NCI-H1436 (cell line): ENCODE measurements at regions not wholly inside any gene's neighbourhood (a gene's known extent, or its start where the extent isn't known, plus 50 kb on each side); places are given as distances from the start of the nearest gene placed in this dataset.

Experiments used
- DNase-seq: peaks from one replicate; lab custom pipeline; 2025; lab: John Stamatoyannopoulos, UW

GRCh38 chr10:120960725-120961124 lies 109.6 kb downstream of the WDR11 start:
- DNase-seq = no peak

DNA sequence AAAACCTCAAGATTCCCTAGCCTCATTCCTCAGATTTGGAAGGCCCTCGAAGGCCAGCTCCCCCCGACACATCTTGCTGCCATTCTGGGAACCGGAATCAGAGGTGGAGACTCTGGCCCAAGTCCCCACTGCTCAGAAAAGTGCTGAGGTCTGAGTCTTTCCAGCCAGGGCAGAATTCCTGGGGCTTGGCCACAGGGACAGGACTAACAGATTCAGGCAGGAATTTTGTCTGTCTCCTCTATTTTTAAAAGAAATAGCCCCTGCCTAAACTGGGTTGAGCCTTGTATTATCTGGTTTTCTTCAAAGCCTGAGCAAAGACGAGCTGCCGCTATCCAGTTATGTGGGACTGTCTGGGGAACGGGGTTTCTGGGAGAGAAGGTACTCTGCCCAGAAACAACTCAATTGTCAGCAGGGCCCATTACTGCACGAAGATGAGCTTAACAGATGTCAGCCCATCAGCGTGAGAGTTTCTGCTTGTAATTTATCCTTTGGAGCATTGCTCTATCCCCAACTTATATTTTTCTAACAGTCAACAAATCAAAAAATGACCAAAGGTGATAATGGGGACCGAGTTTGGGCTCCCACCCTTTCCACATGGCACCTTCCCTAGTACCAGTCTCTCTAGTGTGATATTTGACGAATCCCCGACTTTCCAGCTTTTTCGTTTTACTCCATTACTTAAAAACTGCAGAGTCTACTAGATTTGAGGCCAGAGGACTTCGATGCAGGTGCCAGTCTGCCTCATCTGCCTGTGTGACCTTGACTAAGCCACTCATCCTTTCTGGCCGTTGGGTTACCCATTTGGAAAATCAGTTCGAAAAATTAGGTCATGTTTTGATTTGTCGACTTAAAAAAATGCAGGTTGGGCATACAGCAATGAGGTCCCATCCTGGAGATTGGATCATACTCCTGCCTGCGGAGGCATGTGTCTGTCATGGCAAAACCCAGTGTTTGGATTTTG lies 110.9 kb downstream of the WDR11 start:
- DNase-seq = no peak

DNA sequence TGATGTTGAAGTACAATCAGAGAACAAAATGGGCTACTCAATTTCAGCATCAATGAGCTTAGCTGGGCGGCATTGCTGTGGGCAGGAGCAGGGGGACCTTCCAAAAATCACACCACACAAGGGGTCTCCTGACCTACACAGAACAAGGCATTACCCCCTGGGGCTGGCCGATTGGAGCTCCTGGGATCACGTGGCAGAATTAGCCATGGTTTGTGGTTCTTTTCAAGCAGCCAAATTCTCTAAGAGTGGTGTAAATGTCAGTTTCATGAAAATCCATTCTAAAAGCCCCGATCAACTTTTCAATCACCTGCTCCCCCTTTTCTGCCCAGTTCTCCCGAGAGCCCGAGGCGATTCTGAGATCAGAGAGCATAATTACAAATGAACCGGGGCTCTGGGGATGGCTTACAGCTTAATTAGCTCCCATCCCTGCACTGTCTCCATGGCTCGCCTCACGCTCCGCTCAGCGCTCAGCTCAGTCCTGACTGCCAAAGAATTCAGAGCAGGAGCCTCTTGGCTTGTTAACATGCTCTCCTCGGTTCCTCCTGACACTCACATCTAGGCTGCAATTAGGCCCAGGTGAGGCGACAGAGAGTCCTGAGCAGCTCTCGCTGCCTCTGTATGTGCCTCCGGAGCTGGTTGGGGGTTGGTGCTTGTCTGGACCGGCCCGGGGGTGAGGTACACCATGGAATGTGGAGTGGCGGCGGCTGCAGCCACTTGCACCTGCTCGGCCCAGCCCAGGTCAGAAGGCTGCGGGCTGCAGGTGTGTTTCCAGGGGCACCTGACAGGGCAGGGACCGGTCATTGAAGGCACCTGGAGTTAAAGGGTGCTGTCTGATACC lies 111.8 kb downstream of the WDR11 start:
- DNase-seq = peak; percentile 2

- no peak for DNase-seq
Observed at GRCh38 chr10:120963594-120964220, 112.5 kb downstream of the WDR11 start.

GRCh38 chr10:120966657-120967045 lies 115.5 kb downstream of the WDR11 start:
- no peak for DNase-seq

GRCh38 chr10:120969219-120969645 lies 118.1 kb downstream of the WDR11 start:
- no peak for DNase-seq

GRCh38 chr10:120970595-120971529 lies 119.7 kb downstream of the WDR11 start:
- no peak for DNase-seq

- no peak for DNase-seq
Observed at GRCh38 chr10:120971671-120972070, 120.5 kb downstream of the WDR11 start.

GRCh38 chr10:120972259-120972658 lies 121.1 kb downstream of the WDR11 start:
- DNase-seq = no peak

DNA sequence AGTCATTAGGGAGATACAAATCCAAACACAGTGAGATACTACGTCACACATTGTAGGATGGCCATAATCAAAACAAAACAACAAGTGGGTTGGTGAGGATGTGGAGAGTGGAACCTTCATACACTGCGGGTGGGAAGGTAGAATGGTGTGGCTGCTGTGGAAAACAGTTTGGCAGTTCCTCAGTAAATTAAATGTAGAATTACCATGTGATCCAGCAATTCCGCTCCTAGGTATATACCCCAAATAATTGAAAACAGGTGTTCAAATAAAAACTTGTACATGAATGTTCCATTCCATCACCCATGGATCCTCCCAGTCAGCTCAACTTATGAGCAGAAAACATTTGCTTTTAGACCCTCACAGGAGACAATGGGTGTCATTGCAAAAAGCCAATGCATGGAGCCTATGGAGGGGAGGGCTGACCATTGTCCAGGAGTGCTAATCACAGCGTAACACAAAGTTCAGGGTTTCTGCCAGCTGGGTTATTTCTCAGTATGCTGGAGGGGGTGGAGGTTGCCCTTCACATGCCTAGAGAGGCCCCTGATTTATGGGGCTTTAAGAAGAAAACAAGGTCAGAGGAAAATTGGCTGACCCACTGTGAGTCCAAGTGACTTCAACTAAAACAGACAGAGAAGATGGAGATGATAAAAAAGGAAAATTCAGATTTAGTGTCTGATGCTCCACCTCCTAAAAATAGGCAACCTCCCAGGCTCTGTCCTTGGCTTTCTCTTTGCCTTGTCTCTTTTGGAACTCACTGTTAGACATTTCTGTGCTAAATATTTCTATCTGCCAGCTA lies 124.1 kb downstream of the WDR11 start:
- no peak for DNase-seq

- DNase-seq = no peak
Observed at GRCh38 chr10:120975868-120976225, 124.7 kb downstream of the WDR11 start.

GRCh38 chr10:120977897-120978296 lies 126.7 kb downstream of the WDR11 start:
- no peak for DNase-seq

DNA sequence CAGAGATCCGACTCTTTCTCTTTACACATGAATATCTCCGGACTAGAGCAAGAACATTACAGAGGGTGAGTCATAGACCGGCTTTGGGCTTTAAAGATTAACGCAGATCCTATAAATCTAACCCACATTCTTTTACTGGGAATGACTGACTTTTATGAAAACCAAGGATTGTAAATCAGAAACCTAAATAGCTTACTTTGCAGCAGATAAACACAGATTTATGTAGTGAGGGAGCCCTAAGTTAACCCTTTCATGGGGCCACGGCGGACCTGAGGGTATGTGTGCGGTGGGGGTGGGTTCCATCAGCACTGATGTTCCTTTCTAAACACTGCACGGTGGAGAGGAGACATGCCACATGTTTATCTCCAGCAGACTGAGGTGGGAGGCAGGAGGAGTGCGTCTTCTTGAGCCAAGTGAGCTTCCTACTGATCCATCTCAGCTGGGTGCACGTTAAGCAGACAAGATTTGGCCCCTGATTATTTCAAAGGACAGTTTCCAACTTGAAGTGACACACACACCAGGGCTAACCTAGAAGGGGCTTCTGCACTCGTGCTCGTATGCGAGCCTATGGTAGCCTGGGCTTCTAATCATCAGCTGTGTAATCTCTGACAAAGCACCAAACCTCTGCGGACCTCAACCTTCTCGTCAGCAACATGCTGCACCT lies 127.6 kb downstream of the WDR11 start:
- no peak for DNase-seq

GRCh38 chr10:120979435-120980278 lies 128.5 kb downstream of the WDR11 start:
- DNase-seq = peak; percentile 27

- no peak for DNase-seq
Observed at GRCh38 chr10:120980279-120981255, 129.4 kb downstream of the WDR11 start.

DNA sequence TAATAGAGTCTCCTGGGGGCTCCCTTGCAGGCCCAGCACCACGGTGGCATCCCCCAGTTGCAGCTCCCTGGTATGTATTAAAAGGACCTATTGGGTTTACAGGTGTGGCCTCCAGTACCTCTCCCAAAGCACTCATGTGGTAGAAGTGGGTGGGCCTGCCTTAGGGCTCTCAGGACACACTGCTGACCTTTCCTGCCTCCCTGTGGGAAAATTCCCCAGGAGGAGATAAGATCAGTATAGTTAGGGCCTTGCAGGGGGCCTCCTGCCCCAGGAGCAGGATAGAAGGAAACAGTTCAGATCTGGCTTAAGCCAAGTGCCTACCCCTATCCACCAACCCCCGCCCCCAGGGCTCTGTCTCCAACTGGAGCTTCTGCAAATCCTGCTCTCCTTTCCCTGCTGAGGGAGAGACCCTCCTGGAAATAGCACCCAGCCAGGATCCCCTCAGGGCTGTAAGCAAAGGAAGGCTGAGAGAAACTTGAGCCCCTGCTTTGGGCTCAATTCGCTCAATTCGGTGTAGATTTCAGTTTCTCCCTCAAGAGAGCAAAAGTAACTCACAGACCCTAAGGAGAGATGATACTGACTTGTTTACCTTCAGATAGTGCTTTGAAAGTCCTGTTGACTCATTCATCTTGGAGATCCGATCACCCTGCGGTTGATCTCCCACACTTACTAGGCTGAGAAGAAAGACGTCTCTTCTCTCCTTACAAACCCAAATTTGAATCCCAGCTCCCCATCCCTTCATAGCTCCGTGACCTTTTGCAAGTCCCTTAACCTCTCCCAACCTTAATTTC lies 130.6 kb downstream of the WDR11 start:
- DNase-seq = no peak

- no peak for DNase-seq
Observed at GRCh38 chr10:120982507-120982906, 131.3 kb downstream of the WDR11 start.
